ENCODE measurements at regions not wholly inside any gene's neighbourhood (a gene's known extent, or its start where the extent isn't known, plus 50 kb on each side); places are given as distances from the start of the nearest gene placed in this dataset.

DNA sequence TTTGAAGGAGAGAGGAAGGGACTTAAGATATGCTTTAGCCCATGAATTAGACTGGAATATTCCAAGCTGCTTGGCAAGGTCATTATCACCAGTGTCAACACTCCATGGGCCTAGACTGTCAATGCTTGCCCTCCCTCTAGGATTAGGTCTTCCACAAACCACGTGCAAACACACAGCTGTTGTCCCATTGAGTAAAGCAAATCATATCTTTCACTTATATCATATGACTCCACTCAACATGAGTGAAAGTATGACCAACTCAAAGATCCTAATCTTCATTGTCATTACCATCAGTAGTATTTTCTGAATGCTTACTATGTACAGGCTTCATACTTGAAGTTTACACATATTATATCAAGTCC is 57.0 kb upstream of the GRAMD2B start (continued):
- no peak for TF ChIP-seq NFIB (CRISPR knock-in tag; IDR thresholded peaks at IDR 0.05; ENCODE audit: borderline replicate concordance)
- no peak for TF ChIP-seq NFKB2 (CRISPR knock-in tag; IDR thresholded peaks at IDR 0.05; ENCODE audit: borderline replicate concordance)
- TF ChIP-seq, protein P1, sequence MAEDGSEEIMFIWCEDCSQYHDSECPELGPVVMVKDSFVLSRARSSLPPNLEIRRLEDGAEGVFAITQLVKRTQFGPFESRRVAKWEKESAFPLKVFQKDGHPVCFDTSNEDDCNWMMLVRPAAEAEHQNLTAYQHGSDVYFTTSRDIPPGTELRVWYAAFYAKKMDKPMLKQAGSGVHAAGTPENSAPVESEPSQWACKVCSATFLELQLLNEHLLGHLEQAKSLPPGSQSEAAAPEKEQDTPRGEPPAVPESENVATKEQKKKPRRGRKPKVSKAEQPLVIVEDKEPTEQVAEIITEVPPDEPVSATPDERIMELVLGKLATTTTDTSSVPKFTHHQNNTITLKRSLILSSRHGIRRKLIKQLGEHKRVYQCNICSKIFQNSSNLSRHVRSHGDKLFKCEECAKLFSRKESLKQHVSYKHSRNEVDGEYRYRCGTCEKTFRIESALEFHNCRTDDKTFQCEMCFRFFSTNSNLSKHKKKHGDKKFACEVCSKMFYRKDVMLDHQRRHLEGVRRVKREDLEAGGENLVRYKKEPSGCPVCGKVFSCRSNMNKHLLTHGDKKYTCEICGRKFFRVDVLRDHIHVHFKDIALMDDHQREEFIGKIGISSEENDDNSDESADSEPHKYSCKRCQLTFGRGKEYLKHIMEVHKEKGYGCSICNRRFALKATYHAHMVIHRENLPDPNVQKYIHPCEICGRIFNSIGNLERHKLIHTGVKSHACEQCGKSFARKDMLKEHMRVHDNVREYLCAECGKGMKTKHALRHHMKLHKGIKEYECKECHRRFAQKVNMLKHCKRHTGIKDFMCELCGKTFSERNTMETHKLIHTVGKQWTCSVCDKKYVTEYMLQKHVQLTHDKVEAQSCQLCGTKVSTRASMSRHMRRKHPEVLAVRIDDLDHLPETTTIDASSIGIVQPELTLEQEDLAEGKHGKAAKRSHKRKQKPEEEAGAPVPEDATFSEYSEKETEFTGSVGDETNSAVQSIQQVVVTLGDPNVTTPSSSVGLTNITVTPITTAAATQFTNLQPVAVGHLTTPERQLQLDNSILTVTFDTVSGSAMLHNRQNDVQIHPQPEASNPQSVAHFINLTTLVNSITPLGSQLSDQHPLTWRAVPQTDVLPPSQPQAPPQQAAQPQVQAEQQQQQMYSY (CRISPR knock-in tag; IDR thresholded peaks at IDR 0.05) = no peak
- no peak for TF ChIP-seq MYNN (CRISPR knock-in tag; IDR thresholded peaks at IDR 0.05; ENCODE audit: low read depth)
- TF ChIP-seq, protein P2, sequence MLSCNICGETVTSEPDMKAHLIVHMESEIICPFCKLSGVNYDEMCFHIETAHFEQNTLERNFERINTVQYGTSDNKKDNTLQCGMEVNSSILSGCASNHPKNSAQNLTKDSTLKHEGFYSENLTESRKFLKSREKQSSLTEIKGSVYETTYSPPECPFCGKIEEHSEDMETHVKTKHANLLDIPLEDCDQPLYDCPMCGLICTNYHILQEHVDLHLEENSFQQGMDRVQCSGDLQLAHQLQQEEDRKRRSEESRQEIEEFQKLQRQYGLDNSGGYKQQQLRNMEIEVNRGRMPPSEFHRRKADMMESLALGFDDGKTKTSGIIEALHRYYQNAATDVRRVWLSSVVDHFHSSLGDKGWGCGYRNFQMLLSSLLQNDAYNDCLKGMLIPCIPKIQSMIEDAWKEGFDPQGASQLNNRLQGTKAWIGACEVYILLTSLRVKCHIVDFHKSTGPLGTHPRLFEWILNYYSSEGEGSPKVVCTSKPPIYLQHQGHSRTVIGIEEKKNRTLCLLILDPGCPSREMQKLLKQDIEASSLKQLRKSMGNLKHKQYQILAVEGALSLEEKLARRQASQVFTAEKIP (CRISPR knock-in tag; IDR thresholded peaks at IDR 0.05; ENCODE audit: borderline replicate concordance) = no peak
- TF ChIP-seq MEF2D (CRISPR knock-in tag; IDR thresholded peaks at IDR 0.05) = peak; percentile 52; the same call in 1 of the 2 replicates
- TF ChIP-seq ZNF451 (CRISPR knock-in tag; IDR thresholded peaks at IDR 0.05) = no peak
- TF ChIP-seq XRCC5 (optimal IDR thresholded peaks at IDR 0.05; ENCODE audit: low read length) = no peak
- TF ChIP-seq SKIL (CRISPR knock-in tag; IDR thresholded peaks at IDR 0.05; ENCODE audit: borderline replicate concordance) = peak; percentile 69
- TF ChIP-seq CBX2 (IDR thresholded peaks at IDR 0.05; ENCODE audit: low read depth, low read length) = no peak
- TF ChIP-seq CBX2 (CRISPR knock-in tag; IDR thresholded peaks at IDR 0.05; ENCODE audit: low read depth) = no peak
- no peak for TF ChIP-seq KLF6 (CRISPR knock-in tag; IDR thresholded peaks at IDR 0.05)
- TF ChIP-seq, protein P3, sequence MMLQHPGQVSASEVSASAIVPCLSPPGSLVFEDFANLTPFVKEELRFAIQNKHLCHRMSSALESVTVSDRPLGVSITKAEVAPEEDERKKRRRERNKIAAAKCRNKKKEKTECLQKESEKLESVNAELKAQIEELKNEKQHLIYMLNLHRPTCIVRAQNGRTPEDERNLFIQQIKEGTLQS (CRISPR knock-in tag; IDR thresholded peaks at IDR 0.05) = no peak
- TF ChIP-seq, protein P4, sequence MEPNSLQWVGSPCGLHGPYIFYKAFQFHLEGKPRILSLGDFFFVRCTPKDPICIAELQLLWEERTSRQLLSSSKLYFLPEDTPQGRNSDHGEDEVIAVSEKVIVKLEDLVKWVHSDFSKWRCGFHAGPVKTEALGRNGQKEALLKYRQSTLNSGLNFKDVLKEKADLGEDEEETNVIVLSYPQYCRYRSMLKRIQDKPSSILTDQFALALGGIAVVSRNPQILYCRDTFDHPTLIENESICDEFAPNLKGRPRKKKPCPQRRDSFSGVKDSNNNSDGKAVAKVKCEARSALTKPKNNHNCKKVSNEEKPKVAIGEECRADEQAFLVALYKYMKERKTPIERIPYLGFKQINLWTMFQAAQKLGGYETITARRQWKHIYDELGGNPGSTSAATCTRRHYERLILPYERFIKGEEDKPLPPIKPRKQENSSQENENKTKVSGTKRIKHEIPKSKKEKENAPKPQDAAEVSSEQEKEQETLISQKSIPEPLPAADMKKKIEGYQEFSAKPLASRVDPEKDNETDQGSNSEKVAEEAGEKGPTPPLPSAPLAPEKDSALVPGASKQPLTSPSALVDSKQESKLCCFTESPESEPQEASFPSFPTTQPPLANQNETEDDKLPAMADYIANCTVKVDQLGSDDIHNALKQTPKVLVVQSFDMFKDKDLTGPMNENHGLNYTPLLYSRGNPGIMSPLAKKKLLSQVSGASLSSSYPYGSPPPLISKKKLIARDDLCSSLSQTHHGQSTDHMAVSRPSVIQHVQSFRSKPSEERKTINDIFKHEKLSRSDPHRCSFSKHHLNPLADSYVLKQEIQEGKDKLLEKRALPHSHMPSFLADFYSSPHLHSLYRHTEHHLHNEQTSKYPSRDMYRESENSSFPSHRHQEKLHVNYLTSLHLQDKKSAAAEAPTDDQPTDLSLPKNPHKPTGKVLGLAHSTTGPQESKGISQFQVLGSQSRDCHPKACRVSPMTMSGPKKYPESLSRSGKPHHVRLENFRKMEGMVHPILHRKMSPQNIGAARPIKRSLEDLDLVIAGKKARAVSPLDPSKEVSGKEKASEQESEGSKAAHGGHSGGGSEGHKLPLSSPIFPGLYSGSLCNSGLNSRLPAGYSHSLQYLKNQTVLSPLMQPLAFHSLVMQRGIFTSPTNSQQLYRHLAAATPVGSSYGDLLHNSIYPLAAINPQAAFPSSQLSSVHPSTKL (CRISPR knock-in tag; IDR thresholded peaks at IDR 0.05) = peak; percentile 94
- TF ChIP-seq PLSCR1 (CRISPR knock-in tag; IDR thresholded peaks at IDR 0.05; ENCODE audit: borderline replicate concordance) = no peak
- no peak for TF ChIP-seq ZNF790 (CRISPR knock-in tag; IDR thresholded peaks at IDR 0.05; ENCODE audit: borderline replicate concordance)

Data from HepG2 (cell line).